GM10266 (cell line): ENCODE measurements at regions not wholly inside any gene's neighbourhood (a gene's known extent, or its start where the extent isn't known, plus 50 kb on each side); places are given as distances from the start of the nearest gene placed in this dataset.
"Not testable (repeated sequence)": the region's sequence is repeated elsewhere in the genome, so short reads cannot be mapped to it uniquely, and the experiment has no call there.

Experiments
- DNase-seq: peaks from one replicate; pipeline ENCODE4 v3.0.0; 2012; ENCODE audit errors: extremely low spot score
- TF ChIP-seq, protein P1 (sequence below): IDR thresholded peaks from 2 replicates; pipeline ENCODE4 v1.5.1; 2012; ENCODE audit warnings: mild to moderate bottlenecking, low read depth; ENCODE audit not compliant: control insufficient read depth, insufficient read depth; ENCODE audit errors: missing control alignments

DNA sequence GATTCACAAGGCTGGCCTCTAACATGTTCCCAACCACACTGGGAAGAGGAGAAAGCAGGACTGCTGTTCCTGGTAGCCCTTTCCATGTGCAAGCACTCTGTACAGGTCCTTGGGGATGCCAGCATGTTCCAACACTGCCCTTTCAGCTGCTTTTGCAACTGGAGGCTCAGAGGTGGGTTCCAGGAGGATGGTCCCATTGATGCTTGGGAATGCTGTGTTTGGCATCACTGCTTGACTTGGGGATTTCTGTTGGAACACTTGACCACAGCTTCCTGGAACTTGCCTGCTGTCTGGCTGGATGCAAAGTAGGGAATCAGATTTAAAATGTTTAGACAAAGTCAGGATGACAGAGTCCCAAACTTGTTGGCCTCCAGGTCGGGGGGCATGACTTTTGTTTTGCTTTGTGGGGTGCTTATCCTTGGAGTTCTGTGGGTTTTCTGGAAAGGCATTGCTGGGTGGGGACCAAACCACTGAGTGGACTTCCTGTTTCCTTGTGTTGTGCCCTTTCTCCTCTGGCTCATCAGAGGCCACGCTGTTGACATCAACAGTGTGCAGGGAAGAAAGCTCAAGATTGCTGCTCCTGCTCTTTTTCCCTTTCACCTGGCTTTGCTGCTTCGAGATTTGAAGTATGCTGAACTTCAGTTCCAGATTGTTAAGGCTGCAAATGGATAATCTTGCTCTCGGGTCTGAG is 148.5 kb upstream of the RPS23 start:
- DNase-seq, result no peak
- TF ChIP-seq, protein P1, sequence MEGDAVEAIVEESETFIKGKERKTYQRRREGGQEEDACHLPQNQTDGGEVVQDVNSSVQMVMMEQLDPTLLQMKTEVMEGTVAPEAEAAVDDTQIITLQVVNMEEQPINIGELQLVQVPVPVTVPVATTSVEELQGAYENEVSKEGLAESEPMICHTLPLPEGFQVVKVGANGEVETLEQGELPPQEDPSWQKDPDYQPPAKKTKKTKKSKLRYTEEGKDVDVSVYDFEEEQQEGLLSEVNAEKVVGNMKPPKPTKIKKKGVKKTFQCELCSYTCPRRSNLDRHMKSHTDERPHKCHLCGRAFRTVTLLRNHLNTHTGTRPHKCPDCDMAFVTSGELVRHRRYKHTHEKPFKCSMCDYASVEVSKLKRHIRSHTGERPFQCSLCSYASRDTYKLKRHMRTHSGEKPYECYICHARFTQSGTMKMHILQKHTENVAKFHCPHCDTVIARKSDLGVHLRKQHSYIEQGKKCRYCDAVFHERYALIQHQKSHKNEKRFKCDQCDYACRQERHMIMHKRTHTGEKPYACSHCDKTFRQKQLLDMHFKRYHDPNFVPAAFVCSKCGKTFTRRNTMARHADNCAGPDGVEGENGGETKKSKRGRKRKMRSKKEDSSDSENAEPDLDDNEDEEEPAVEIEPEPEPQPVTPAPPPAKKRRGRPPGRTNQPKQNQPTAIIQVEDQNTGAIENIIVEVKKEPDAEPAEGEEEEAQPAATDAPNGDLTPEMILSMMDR, result no peak

- TF ChIP-seq, protein P1, result no peak
- no peak for DNase-seq
Observed at GRCh38 chr5:82425591-82425990, 147.4 kb upstream of the RPS23 start.

GRCh38 chr5:82424211-82424610 is 146.1 kb upstream of the RPS23 start:
- DNase-seq, result no peak

DNA sequence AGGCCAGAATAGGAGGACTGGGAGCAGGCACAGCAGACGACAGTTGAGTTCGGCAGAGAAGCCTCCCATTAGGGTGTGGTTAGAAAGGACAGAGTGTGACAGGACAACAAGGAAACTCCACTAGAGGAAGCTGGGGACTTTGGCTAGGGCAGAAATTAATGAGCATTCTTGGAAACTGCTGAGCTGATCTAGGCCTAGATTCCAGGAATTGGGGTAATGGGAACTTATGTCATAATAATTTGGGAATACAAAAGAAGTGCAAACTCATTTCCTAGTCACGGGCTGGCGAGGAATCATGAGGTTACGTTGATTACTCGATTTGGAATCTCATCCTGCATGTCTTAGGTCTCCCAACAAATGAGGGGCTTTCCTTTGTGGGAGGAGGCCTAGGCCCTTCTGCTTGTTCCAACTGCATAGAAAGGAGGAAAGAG is 144.6 kb upstream of the RPS23 start:
- TF ChIP-seq, protein P1, result no peak
- no peak for DNase-seq

More at GRCh38 chr5:82424211-82424610, 146.1 kb upstream of the RPS23 start:
- TF ChIP-seq, protein P1, result no peak

- TF ChIP-seq, protein P1, result no peak
- no peak for DNase-seq
Observed at GRCh38 chr5:82422001-82422740, 144.0 kb upstream of the RPS23 start.

DNA sequence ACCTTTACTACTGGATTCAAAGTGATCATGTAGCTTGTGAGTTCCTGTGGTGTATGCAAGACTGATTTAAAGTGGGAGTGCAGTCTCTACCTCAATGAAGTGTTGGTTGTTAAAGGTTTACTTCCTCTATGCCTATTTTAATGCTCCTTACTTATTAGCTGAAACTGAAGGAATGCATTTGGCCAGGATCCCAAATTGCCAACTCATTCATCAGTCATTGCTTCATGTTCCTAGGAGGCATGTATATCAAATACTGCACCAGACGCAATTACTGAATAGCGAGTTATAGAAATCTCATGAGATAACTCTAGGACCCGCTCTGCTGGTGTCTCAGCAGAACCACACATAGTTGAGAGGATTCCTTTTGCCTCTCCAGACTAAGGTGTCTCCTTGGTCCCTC is 143.0 kb upstream of the RPS23 start:
- TF ChIP-seq, protein P1, result no peak
- no peak for DNase-seq

- not testable (repeated sequence) for DNase-seq
Observed at GRCh38 chr5:82420524-82420923, 142.4 kb upstream of the RPS23 start.
